ENCODE measurements at regions not wholly inside any gene's neighbourhood (a gene's known extent, or its start where the extent isn't known, plus 50 kb on each side); places are given as distances from the start of the nearest gene placed in this dataset.

DNA sequence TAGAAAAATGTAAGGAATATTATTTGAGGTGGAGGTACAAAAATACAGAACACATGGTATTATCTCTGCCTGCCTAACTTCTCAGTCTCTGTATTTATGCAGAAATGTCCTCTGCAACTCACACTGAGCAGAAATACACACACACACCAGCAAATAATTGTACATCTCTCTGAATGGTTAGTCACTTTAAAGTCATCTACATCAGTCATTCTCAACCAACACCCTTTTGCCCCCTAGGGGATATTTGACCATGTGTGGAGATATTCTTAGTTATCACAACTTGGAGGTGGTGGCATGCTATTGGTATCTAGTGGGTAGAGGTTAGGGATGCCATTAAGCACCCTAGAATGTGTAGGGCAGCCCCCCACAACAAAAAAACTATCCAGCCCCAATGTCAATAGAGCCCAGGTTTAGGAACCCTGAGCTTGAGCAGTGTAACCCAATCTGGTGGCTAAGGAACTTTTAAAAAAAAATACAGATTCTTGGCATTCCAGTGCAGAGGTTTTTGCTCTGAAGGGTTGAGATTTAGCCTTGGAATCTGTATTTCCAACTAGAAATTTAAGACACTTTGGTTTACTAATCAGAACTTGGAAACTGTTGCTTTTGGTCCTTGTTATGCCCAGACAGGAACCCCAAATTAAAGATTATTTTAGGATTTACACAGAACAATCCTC, 183.8 kb downstream of the TBX5 start:
- TF ChIP-seq, protein P1, sequence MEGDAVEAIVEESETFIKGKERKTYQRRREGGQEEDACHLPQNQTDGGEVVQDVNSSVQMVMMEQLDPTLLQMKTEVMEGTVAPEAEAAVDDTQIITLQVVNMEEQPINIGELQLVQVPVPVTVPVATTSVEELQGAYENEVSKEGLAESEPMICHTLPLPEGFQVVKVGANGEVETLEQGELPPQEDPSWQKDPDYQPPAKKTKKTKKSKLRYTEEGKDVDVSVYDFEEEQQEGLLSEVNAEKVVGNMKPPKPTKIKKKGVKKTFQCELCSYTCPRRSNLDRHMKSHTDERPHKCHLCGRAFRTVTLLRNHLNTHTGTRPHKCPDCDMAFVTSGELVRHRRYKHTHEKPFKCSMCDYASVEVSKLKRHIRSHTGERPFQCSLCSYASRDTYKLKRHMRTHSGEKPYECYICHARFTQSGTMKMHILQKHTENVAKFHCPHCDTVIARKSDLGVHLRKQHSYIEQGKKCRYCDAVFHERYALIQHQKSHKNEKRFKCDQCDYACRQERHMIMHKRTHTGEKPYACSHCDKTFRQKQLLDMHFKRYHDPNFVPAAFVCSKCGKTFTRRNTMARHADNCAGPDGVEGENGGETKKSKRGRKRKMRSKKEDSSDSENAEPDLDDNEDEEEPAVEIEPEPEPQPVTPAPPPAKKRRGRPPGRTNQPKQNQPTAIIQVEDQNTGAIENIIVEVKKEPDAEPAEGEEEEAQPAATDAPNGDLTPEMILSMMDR (IDR thresholded peaks at IDR 0.05) = no peak
- no peak for TF ChIP-seq POLR2A (IDR thresholded peaks at IDR 0.05)

Data from uterus (tissue), 2 donors.